GM12892 (cell line): ENCODE measurements at regions not wholly inside any gene's neighbourhood (a gene's known extent, or its start where the extent isn't known, plus 50 kb on each side); places are given as distances from the start of the nearest gene placed in this dataset.

Source experiments
- DNase-seq: peaks from one replicate; pipeline ENCODE4 v3.0.0; 2011; ENCODE audit not compliant: insufficient read length
- FAIRE-seq: peaks from 2 replicates; lab custom pipeline; 2011; peaks lifted over from hg19 to GRCh38; lab: Jason Lieb, UNC
- POLR2A ChIP-seq: IDR thresholded peaks from 2 replicates; pipeline ENCODE4 v1.6.1; 2011; ENCODE audit warnings: low read depth, low read length, control low read depth
- POLR2AphosphoS5 ChIP-seq: IDR thresholded peaks from 2 replicates; pipeline ENCODE4 v1.6.1; 2011; ENCODE audit warnings: low read depth, low read length, control low read depth
- TAF1 ChIP-seq: IDR thresholded peaks from 2 replicates; pipeline ENCODE4 v1.6.1; 2011; ENCODE audit warnings: low read depth, mild to moderate bottlenecking, control low read depth, low read length, borderline replicate concordance

- DNase-seq (no peak), FAIRE-seq (no peak)
- no peak for TF ChIP-seq TAF1
- TF ChIP-seq POLR2AphosphoS5 = no peak
- TF ChIP-seq POLR2A = no peak
These were observed 123.8 kb upstream of the MYLIP start for GRCh38 chr6:16004934-16005679.

GRCh38 chr6:16003197-16003491, 125.7 kb upstream of the MYLIP start:
- FAIRE-seq (no peak), DNase-seq (no peak)
- TF ChIP-seq POLR2AphosphoS5 (no peak), POLR2A (no peak), TAF1 (no peak)

GRCh38 chr6:16002332-16003196, 126.3 kb upstream of the MYLIP start:
- DNase-seq = no peak
- no peak for TF ChIP-seq TAF1
- no peak for FAIRE-seq

- TF ChIP-seq TAF1 = no peak
- no peak for TF ChIP-seq POLR2A
- no peak for TF ChIP-seq POLR2AphosphoS5
- FAIRE-seq = no peak
These were observed 127.7 kb upstream of the MYLIP start for GRCh38 chr6:16001158-16001557.

GRCh38 chr6:15999201-15999600, 129.7 kb upstream of the MYLIP start:
- FAIRE-seq (no peak), DNase-seq (no peak)
- TF ChIP-seq POLR2AphosphoS5 = no peak
- no peak for TF ChIP-seq TAF1
- no peak for TF ChIP-seq POLR2A

More at GRCh38 chr6:16001158-16001557, 127.7 kb upstream of the MYLIP start:
- no peak for DNase-seq

GRCh38 chr6:15997586-15998388, 131.1 kb upstream of the MYLIP start:
- no peak for FAIRE-seq
- TF ChIP-seq POLR2AphosphoS5 (no peak), TAF1 (no peak), POLR2A (no peak)

GRCh38 chr6:15996030-15996429, 132.9 kb upstream of the MYLIP start:
- no peak for FAIRE-seq
- no peak for TF ChIP-seq TAF1
- DNase-seq = no peak

More at GRCh38 chr6:15997586-15998388, 131.1 kb upstream of the MYLIP start:
- no peak for DNase-seq

GRCh38 chr6:15995493-15995892, 133.4 kb upstream of the MYLIP start:
- DNase-seq = no peak
- FAIRE-seq = no peak
- TF ChIP-seq POLR2AphosphoS5 = no peak
- TF ChIP-seq TAF1 = no peak
- TF ChIP-seq POLR2A = no peak

- DNase-seq = no peak
- TF ChIP-seq TAF1 (no peak), POLR2AphosphoS5 (no peak), POLR2A (no peak)
- no peak for FAIRE-seq
These were observed 133.9 kb upstream of the MYLIP start for GRCh38 chr6:15994814-15995459.

GRCh38 chr6:15993716-15994228, 135.1 kb upstream of the MYLIP start:
- DNase-seq = no peak
- TF ChIP-seq POLR2A = no peak
- TF ChIP-seq POLR2AphosphoS5 = no peak
- TF ChIP-seq TAF1 = no peak
- no peak for FAIRE-seq

- FAIRE-seq = peak; percentile 27
- DNase-seq = no peak
- TF ChIP-seq TAF1 = no peak
These were observed 138.7 kb upstream of the MYLIP start for GRCh38 chr6:15990179-15990578.

GRCh38 chr6:15989397-15989796, 139.5 kb upstream of the MYLIP start:
- FAIRE-seq (peak; percentile 84), DNase-seq (no peak)
- no peak for TF ChIP-seq TAF1
- TF ChIP-seq POLR2AphosphoS5 = no peak
